ENCODE measurements at regions not wholly inside any gene's neighbourhood (a gene's known extent, or its start where the extent isn't known, plus 50 kb on each side); places are given as distances from the start of the nearest gene placed in this dataset.

- no peak overlapping the region for H3K27ac ChIP-seq
- H3K27me3 ChIP-seq (ENCODE audit: low read depth), result no peaks in the 10 kb centered on the region
- no peaks in the 10 kb centered on the region for H3K9me3 ChIP-seq
- DNase-seq (no peak), ATAC-seq (no peak)
- no peak for TF ChIP-seq CTCF (IDR thresholded peaks at IDR 0.05)
- H3K36me3 ChIP-seq, result no peaks in the 10 kb centered on the region
- no peaks in the 10 kb centered on the region for H3K4me1 ChIP-seq
- no peak overlapping the region for H3K4me3 ChIP-seq
- intact Hi-C loops (cut with DNase I), result no loop called here
These were observed 634.7 kb downstream of the ARL4A start for GRCh38 chr7:13322126-13322525.

- intact Hi-C loops (cut with DNase I), result no loop called here
- Histone ChIP-seq H3K9me3 (no peaks in the 10 kb centered on the region), H3K27me3 (ENCODE audit: low read depth) (no peaks in the 10 kb centered on the region), H3K27ac (no peak overlapping the region), H3K4me1 (no peaks in the 10 kb centered on the region), H3K36me3 (no peaks in the 10 kb centered on the region), H3K4me3 (no peak overlapping the region)
- TF ChIP-seq CTCF (IDR thresholded peaks at IDR 0.05), result no peak
- ATAC-seq (no peak), DNase-seq (no peak)
These were observed 640.2 kb downstream of the ARL4A start for GRCh38 chr7:13327669-13328068.

- Histone ChIP-seq H3K27ac (no peak overlapping the region), H3K27me3 (ENCODE audit: low read depth) (no peaks in the 10 kb centered on the region), H3K4me3 (no peak overlapping the region), H3K4me1 (no peaks in the 10 kb centered on the region), H3K36me3 (no peaks in the 10 kb centered on the region), H3K9me3 (no peaks in the 10 kb centered on the region)
- DNase-seq (no peak), ATAC-seq (no peak)
- intact Hi-C loops (cut with DNase I), result no loop called here
- no peak for TF ChIP-seq CTCF (IDR thresholded peaks at IDR 0.05)
These were observed 645.9 kb downstream of the ARL4A start for GRCh38 chr7:13333371-13333770.

- Histone ChIP-seq H3K4me1 (no peaks in the 10 kb centered on the region), H3K9me3 (no peaks in the 10 kb centered on the region), H3K27ac (no peak overlapping the region), H3K4me3 (no peak overlapping the region), H3K36me3 (no peaks in the 10 kb centered on the region), H3K27me3 (ENCODE audit: low read depth) (no peaks in the 10 kb centered on the region)
- no peak for TF ChIP-seq CTCF (IDR thresholded peaks at IDR 0.05)
- intact Hi-C loops (cut with DNase I), result no loop called here
- no peak for DNase-seq
- ATAC-seq, result no peak
These were observed 648.8 kb downstream of the ARL4A start for GRCh38 chr7:13336227-13336626.

GRCh38 chr7:13352677-13353076, 636.8 kb downstream of the ETV1 start:
- intact Hi-C loops (cut with DNase I), result no loop called here
- no peak for ATAC-seq
- Histone ChIP-seq H3K27me3 (ENCODE audit: low read depth) (no peaks in the 10 kb centered on the region), H3K9me3 (no peaks in the 10 kb centered on the region), H3K4me1 (no peaks in the 10 kb centered on the region), H3K27ac (no peak overlapping the region), H3K4me3 (no peak overlapping the region), H3K36me3 (no peaks in the 10 kb centered on the region)
- TF ChIP-seq CTCF (IDR thresholded peaks at IDR 0.05), result no peak
- DNase-seq, result no peak

GRCh38 chr7:13359656-13360055, 629.8 kb downstream of the ETV1 start:
- Histone ChIP-seq H3K27me3 (ENCODE audit: low read depth) (no peaks in the 10 kb centered on the region), H3K4me1 (no peaks in the 10 kb centered on the region), H3K36me3 (no peaks in the 10 kb centered on the region), H3K27ac (no peak overlapping the region), H3K9me3 (no peaks in the 10 kb centered on the region), H3K4me3 (no peak overlapping the region)
- DNase-seq (no peak), ATAC-seq (no peak)
- TF ChIP-seq CTCF (IDR thresholded peaks at IDR 0.05), result no peak
- intact Hi-C loops (cut with DNase I), result no loop called here

Measured in lower lobe of right lung (tissue), 2 donors.